GM06990 (cell line): ENCODE measurements at regions not wholly inside any gene's neighbourhood (a gene's known extent, or its start where the extent isn't known, plus 50 kb on each side); places are given as distances from the start of the nearest gene placed in this dataset.

Experiments used
- DNase-seq: peaks from one replicate; pipeline ENCODE4 v3.0.0-alpha.2; 2011; ENCODE audit not compliant: insufficient read length; ENCODE audit errors: extremely low read depth
- H3K27me3 ChIP-seq: replicated peaks from 2 replicates; pipeline ENCODE4 v1.6.0; 2011; ENCODE audit warnings: low read length; ENCODE audit not compliant: control insufficient read depth, insufficient read depth
- H3K36me3 ChIP-seq: 2 replicates; pipeline ENCODE4 v1.5.1; 2011; ENCODE audit warnings: low read length; ENCODE audit not compliant: control insufficient read depth, insufficient read depth
- H3K4me3 ChIP-seq: replicated peaks from 2 replicates; pipeline ENCODE4 v1.5.1; 2011; ENCODE audit warnings: low read depth, mild to moderate bottlenecking, control low read depth, low read length
- TF ChIP-seq, protein P1 (sequence below): IDR thresholded peaks from 2 replicates; pipeline ENCODE4 v1.5.1; 2011; ENCODE audit warnings: low read length, control low read depth, mild to moderate bottlenecking, inconsistent platforms; ENCODE audit not compliant: insufficient read depth, poor library complexity, severe bottlenecking

DNA sequence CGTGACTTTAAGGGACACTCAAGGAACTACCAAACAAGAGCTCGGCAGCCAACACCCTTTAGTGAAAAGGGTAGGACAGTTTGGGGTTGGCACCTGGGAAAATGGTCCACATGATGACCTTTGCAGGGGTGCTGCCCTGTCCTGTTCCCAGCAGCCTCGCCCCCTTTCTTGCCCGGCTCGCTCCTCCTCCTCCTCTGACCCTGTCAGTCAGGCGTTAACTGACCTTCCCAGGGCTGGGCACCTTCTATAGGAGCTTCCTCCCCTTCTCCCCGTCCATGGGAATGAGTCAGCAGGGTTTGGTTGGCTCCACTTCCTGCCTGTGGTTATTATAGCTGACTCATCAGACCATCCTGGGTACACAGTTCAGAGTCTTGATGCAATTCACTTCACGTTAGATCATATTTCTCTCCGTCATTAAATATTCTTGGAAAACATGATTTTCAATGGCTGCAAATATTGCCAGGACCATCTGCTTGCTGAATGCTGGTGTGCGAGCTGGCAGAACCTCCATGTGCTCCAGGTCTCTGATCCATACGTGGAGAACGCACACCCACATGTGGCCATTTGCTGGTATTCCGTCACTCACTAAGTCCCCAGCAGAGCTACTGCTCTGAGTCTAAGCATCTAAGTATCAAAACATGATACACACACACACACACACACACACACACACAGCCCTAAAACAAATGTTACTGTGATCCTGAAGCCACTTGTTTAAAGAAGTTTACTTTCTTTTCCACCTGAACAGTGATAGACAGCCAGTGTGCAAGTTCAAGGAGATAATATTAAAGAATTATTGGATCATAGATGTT, 185.0 kb downstream of the ANAPC1 start:
- Histone ChIP-seq H3K27me3 (peaks cover 2% of the 10 kb centered on the region; the same call in 1 of the 2 replicates), H3K36me3 (no peaks in the 10 kb centered on the region), H3K4me3 (no peak overlapping the region)
- no peak for DNase-seq
- TF ChIP-seq, protein P1, sequence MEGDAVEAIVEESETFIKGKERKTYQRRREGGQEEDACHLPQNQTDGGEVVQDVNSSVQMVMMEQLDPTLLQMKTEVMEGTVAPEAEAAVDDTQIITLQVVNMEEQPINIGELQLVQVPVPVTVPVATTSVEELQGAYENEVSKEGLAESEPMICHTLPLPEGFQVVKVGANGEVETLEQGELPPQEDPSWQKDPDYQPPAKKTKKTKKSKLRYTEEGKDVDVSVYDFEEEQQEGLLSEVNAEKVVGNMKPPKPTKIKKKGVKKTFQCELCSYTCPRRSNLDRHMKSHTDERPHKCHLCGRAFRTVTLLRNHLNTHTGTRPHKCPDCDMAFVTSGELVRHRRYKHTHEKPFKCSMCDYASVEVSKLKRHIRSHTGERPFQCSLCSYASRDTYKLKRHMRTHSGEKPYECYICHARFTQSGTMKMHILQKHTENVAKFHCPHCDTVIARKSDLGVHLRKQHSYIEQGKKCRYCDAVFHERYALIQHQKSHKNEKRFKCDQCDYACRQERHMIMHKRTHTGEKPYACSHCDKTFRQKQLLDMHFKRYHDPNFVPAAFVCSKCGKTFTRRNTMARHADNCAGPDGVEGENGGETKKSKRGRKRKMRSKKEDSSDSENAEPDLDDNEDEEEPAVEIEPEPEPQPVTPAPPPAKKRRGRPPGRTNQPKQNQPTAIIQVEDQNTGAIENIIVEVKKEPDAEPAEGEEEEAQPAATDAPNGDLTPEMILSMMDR, result peak; percentile 13

DNA sequence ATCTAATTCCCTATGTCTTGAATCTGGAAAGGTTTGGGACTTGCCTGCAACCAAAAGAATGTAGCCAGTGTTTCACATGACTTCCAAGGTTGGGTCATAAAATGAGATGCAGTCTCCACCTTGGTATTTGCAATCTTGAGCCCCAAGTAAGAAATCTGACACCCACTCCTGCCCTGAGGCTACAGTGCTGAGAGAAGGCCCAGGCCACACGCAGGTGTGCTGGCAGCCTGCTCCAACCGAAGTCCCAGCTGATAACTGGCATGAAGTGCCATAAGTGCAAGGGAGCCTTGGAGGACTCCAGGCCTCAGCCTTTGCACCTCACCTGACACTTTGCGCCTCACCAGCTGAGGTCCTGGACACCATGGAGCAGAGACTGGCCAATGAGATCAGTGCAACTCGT, 182.7 kb downstream of the ANAPC1 start:
- Histone ChIP-seq H3K27me3 (no peaks in the 10 kb centered on the region), H3K36me3 (no peaks in the 10 kb centered on the region)
- DNase-seq, result no peak

DNA sequence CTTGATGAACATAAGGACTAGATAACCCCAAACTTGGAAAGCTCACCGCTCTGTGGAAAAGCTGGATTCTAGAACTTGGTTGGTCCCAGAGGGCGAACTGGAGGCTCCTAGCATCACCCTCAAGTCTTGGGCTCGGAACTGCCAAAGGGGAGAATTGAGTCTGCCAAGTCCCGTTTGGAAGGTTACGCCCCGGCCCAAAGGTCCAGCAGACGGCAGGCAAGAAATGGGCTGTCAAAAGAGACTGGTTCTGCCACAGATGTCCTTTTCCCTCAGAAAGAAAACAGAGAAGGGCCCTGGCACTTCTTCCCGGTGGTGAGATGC, 182.2 kb downstream of the ANAPC1 start:
- TF ChIP-seq, protein P1, result no peak
- no peaks in the 10 kb centered on the region for H3K27me3 ChIP-seq
- H3K4me3 ChIP-seq, result no peak overlapping the region
- H3K36me3 ChIP-seq, result no peaks in the 10 kb centered on the region
- DNase-seq, result no peak

More for the DNA sequence above, 182.7 kb downstream of the ANAPC1 start:
- no peak overlapping the region for H3K4me3 ChIP-seq
- TF ChIP-seq, protein P1, result no peak

DNA sequence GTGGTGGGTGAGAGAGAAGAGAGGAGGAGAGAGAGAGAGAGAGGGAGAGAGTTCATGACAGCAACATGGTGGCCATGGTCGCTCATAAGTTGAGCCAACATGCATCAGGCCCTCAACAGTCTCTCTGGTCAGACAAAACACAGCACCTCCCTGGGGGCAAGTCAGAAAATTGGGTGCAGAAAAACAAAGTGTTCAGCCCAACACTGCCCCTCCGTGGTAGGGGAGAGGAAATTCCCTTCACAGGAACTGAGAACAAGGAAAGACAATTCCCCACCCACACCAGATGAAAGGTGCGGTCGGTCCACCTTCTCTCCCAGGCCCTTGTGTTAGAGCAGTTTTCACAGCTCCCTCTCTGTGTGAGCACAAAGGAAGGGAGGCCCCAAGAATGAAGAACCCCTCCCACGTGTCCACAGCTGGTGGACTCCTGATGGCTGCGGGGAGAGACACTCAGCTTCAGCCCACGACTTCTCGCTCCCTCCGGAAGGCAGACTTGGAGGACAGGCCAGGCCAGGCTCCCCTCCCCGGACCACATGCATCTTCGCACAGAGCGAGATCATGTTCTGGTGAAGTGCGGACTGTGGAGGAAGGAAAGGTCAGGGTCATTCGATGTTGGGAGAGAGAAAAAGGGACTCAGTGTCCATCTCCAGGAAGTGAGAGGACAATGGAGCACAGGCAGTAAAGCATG, 181.7 kb downstream of the ANAPC1 start:
- Histone ChIP-seq H3K27me3 (no peaks in the 10 kb centered on the region), H3K36me3 (no peaks in the 10 kb centered on the region), H3K4me3 (no peak overlapping the region)
- TF ChIP-seq, protein P1, result peak; percentile 64
- no peak for DNase-seq

DNA sequence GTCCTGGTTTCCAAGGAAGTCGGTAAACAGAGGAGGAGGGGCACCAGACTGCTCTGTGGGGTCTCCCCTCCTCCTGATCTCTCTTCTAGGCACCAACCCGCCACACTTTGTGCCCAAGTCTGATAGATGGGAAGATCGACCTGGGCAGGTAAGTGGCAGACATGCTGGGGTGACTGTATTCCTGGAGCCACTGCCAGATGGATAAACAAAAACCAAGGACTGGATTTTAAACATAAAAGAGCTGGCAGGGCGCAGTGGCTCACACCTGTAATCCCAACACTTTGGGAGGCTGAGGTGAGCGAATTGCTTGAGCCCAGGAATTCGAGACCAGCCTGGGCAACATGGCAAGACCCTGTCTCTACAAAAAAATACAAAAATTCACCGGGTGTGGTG, 181.2 kb downstream of the ANAPC1 start:
- Histone ChIP-seq H3K36me3 (no peaks in the 10 kb centered on the region), H3K4me3 (no peak overlapping the region), H3K27me3 (no peaks in the 10 kb centered on the region)
- TF ChIP-seq, protein P1, result no peak
- DNase-seq, result no peak
